PC-9 (cell line): ENCODE measurements at regions not wholly inside any gene's neighbourhood (a gene's known extent, or its start where the extent isn't known, plus 50 kb on each side); places are given as distances from the start of the nearest gene placed in this dataset.
"Not testable (repeated sequence)": the region's sequence is repeated elsewhere in the genome, so short reads cannot be mapped to it uniquely, and the experiment has no call there.

Source experiments
- BruUV-seq: library from RNA; stranded (reverse); fragments of 400-500 nt; replicated peaks from 2 replicates; lab custom pipeline; 2021; lab: Mats Ljungman, UMichigan
- CTCF ChIA-PET: fragments of 300-600 bp; sonication (Branson Sonifier 250); formaldehyde crosslinking; loops from one replicate; lab custom pipeline; 2022; ENCODE audit warnings: antibody characterized with exemption; lab: Charles Lee
- POLR2A ChIA-PET: fragments of 300-600 bp; sonication (Branson Sonifier 250); formaldehyde crosslinking; loops from one replicate; lab custom pipeline; 2022; ENCODE audit warnings: antibody characterized with exemption; ENCODE audit not compliant: unreplicated experiment; lab: Charles Lee
- DNase-seq, 2 experiments: peaks; one replicate each; pipeline versions ENCODE4 v3.0.0 to v3.0.0-alpha.2; 2015 to 2022; ENCODE audit warnings: mixed read lengths in 1 of 2
- H2AFZ ChIP-seq: fragments of 200-600 bp; sonication (generic); 2 replicates; pipeline ENCODE4 v1.8.1; 2017; ENCODE audit warnings: antibody characterized with exemption
- H3F3A ChIP-seq: fragments of 200-600 bp; sonication (generic); 2 replicates; pipeline ENCODE4 v1.8.1; 2017; ENCODE audit warnings: antibody characterized with exemption, mild to moderate bottlenecking, low read depth; ENCODE audit not compliant: insufficient read depth
- H3K27ac ChIP-seq: fragments of 200-600 bp; sonication (generic); 2 replicates; pipeline ENCODE4 v1.6.1; 2016; ENCODE audit warnings: mixed run types
- H3K27me3 ChIP-seq: fragments of 200-600 bp; sonication (generic); 2 replicates; pipeline ENCODE4 v1.6.1; 2016; ENCODE audit warnings: low read depth, mixed run types; ENCODE audit not compliant: insufficient read depth
- H3K36me3 ChIP-seq: fragments of 200-600 bp; sonication (generic); 2 replicates; pipeline ENCODE4 v1.6.1; 2016; ENCODE audit warnings: low read depth, mixed run types
- H3K4me1 ChIP-seq: fragments of 200-600 bp; sonication (generic); replicated peaks from 2 replicates; pipeline ENCODE4 v1.6.1; 2016; ENCODE audit warnings: mixed run types; ENCODE audit not compliant: insufficient read depth
- H3K4me2 ChIP-seq: fragments of 200-600 bp; sonication (generic); 2 replicates; pipeline ENCODE4 v1.6.1; 2017; ENCODE audit warnings: mixed run types
- H3K4me3 ChIP-seq: fragments of 200-600 bp; sonication (generic); 2 replicates; pipeline ENCODE4 v1.6.1; 2016; ENCODE audit warnings: mixed run types
- H3K79me2 ChIP-seq: fragments of 200-600 bp; sonication (generic); 2 replicates; pipeline ENCODE4 v1.6.1; 2017; ENCODE audit warnings: low read depth, mixed run types
- H3K9me2 ChIP-seq: fragments of 200-600 bp; sonication (generic); 2 replicates; pipeline ENCODE4 v1.8.1; 2017; ENCODE audit warnings: mild to moderate bottlenecking; ENCODE audit not compliant: insufficient read depth
- H3K9me3 ChIP-seq: fragments of 200-600 bp; sonication (generic); 2 replicates; pipeline ENCODE4 v1.8.1; 2016; ENCODE audit warnings: low read depth; ENCODE audit not compliant: insufficient read depth
- H4K20me1 ChIP-seq: fragments of 200-600 bp; sonication (generic); 2 replicates; pipeline ENCODE4 v1.8.1; 2017; ENCODE audit not compliant: insufficient read depth
- EZH2 ChIP-seq: fragments of 200-600 bp; sonication (generic); IDR thresholded peaks from 2 replicates; pipeline ENCODE4 v1.8.0; 2017; ENCODE audit warnings: antibody characterized with exemption, low read depth
- intact Hi-C: fragments of 100-400 bp; cut with micrococcal nuclease; formaldehyde crosslinking; loops from one replicate; pipeline ENCODE4 v1.10.0; 2022; ENCODE audit not compliant: unreplicated experiment
- TF ChIP-seq, protein P1 (sequence below): fragments of 200-600 bp; sonication (generic); conservative IDR thresholded peaks from 2 replicates; pipeline ENCODE4 v1.6.1; 2017; ENCODE audit warnings: mixed run types, antibody characterized with exemption, mild to moderate bottlenecking, moderate library complexity

DNA sequence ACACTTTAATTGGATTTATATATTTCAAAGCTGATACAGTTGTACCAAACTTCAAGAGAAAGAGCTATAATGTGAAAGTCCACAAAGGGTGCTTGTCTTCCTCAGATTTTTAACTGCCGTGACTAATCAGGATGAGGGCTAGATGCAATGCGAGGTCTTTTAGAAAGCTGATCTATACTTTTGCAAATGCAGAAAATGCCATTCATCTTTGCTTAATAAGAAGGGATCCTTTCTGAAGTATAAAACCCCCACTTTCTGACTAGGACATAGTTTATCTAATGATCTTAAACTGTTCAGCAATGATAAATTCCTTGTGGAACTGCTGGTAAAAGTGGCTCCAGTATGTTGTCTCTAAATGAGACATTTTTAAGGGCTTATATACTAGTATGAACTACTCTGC is 102.7 kb upstream of the NGF start:
- POLR2A ChIA-PET, result no interaction called here
- no peak overlapping the region for H3K4me3 ChIP-seq
- H3K27ac ChIP-seq, result no peak overlapping the region
- H3K4me2 ChIP-seq, result no peak overlapping the region
- H3F3A ChIP-seq, result no peaks in the 10 kb centered on the region
- no peaks in the 10 kb centered on the region for H3K36me3 ChIP-seq
- H2AFZ ChIP-seq, result no peak overlapping the region
- H3K9me3 ChIP-seq, result no peaks in the 10 kb centered on the region
- no peak for TF ChIP-seq EZH2
- TF ChIP-seq, protein P1, sequence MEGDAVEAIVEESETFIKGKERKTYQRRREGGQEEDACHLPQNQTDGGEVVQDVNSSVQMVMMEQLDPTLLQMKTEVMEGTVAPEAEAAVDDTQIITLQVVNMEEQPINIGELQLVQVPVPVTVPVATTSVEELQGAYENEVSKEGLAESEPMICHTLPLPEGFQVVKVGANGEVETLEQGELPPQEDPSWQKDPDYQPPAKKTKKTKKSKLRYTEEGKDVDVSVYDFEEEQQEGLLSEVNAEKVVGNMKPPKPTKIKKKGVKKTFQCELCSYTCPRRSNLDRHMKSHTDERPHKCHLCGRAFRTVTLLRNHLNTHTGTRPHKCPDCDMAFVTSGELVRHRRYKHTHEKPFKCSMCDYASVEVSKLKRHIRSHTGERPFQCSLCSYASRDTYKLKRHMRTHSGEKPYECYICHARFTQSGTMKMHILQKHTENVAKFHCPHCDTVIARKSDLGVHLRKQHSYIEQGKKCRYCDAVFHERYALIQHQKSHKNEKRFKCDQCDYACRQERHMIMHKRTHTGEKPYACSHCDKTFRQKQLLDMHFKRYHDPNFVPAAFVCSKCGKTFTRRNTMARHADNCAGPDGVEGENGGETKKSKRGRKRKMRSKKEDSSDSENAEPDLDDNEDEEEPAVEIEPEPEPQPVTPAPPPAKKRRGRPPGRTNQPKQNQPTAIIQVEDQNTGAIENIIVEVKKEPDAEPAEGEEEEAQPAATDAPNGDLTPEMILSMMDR, result no peak
- no peaks in the 10 kb centered on the region for H3K9me2 ChIP-seq
- DNase-seq, result no peak
- BruUV-seq, result no TSS peak
- intact Hi-C loops, result no loop called here
- CTCF ChIA-PET, result no interaction called here
- H4K20me1 ChIP-seq, result no peaks in the 10 kb centered on the region
- no peaks in the 10 kb centered on the region for H3K27me3 ChIP-seq
- no peaks in the 10 kb centered on the region for H3K79me2 ChIP-seq
- H3K4me1 ChIP-seq, result peaks cover 4% of the 10 kb centered on the region; the same call in 1 of the 2 replicates

DNA sequence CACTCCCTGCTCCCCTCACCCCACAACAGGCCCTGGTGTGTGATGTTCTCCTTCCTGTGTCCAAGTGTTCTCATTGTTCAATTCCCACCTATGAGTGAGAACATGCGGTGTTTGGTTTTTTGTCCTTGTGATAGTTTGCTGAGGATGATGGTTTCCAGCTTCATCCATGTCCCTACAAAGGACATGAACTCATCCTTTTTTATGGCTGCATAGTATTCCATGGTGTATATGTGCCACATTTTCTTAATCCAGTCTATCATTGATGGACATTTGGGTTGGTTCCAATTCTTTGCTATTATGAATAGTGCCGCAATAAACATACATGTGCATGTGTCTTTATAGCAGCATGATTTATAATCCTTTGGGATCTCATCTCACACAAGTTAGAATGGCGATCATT is 101.5 kb upstream of the NGF start:
- H3K9me2 ChIP-seq, H3K9me3 ChIP-seq, BruUV-seq, H3K4me1 ChIP-seq, H3K27me3 ChIP-seq, H3K4me2 ChIP-seq, DNase-seq, H4K20me1 ChIP-seq, H3K79me2 ChIP-seq, intact Hi-C loops, POLR2A ChIA-PET, H3K4me3 ChIP-seq, H3K36me3 ChIP-seq, CTCF ChIA-PET, H2AFZ ChIP-seq, H3F3A ChIP-seq, H3K27ac ChIP-seq: not testable (repeated sequence)

DNA sequence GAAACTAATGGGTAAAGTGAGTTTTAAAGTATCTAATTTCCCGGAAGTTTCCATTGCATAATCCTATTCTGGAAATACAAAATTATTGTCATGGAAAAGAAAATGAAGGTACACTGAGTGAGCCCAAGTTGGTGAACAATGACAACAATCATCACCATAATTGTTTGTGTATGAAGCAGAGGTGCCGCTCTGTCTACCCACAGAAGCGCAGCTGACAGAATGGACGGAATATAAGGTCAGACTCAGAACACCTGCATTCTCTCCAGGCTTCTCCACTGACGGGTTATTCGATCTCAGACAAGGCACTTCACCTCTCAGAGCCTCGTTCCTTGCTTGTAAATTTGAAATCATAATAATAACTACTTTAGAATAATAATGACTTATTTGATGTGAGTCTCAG is 99.1 kb upstream of the NGF start:
- Histone ChIP-seq H3K27ac (no peak overlapping the region), H4K20me1 (no peaks in the 10 kb centered on the region), H2AFZ (no peak overlapping the region), H3K79me2 (no peaks in the 10 kb centered on the region), H3K9me2 (no peaks in the 10 kb centered on the region), H3K4me3 (no peak overlapping the region), H3K27me3 (no peaks in the 10 kb centered on the region), H3F3A (no peaks in the 10 kb centered on the region; the same call in 1 of the 2 replicates), H3K9me3 (no peaks in the 10 kb centered on the region), H3K4me2 (no peak overlapping the region), H3K4me1 (peaks cover 10% of the 10 kb centered on the region), H3K36me3 (no peaks in the 10 kb centered on the region)
- ChIA-PET CTCF (no interaction called here), POLR2A (interaction anchor here (0.6 kb wide), 1 partner anchor 1399 kb away, joined by 4 read pairs; no protein-coding TSS in a partner anchor)
- no peak for DNase-seq
- TF ChIP-seq EZH2, result no peak
- TF ChIP-seq, protein P1, result no peak
- intact Hi-C loops, result no loop called here
- BruUV-seq, result no TSS peak

DNA sequence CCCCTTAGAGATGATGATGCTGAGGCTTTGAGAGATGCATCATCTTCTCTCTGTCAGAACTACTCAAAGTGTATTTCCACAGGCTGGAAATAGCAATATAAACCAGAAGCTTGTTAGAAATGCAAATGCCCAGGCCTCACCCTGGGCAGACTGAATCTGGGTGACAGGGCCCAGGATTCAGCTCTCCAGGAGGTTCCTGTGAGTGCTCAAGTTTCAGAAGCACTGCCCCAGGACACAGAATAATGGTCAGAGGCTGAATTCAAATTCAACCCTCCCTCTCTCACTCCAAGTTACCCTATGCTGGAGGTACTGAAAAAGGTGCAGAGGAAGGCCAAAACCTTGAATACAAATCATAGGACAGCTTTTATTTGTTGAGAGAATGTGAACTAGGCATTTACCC is 98.5 kb upstream of the NGF start:
- ChIA-PET CTCF (no interaction called here), POLR2A (no interaction called here)
- H4K20me1 ChIP-seq, result no peaks in the 10 kb centered on the region
- H3F3A ChIP-seq, result peaks cover 2% of the 10 kb centered on the region; the same call in 1 of the 2 replicates
- peaks cover 16% of the 10 kb centered on the region for H3K4me1 ChIP-seq
- no peak for DNase-seq
- no peaks in the 10 kb centered on the region for H3K27me3 ChIP-seq
- no peak overlapping the region for H2AFZ ChIP-seq
- intact Hi-C loops, result no loop called here
- H3K9me2 ChIP-seq, result no peaks in the 10 kb centered on the region
- no peak overlapping the region for H3K27ac ChIP-seq
- H3K36me3 ChIP-seq, result no peaks in the 10 kb centered on the region
- H3K4me2 ChIP-seq, result no peak overlapping the region
- no peaks in the 10 kb centered on the region for H3K9me3 ChIP-seq
- TF ChIP-seq, protein P1, result no peak
- H3K4me3 ChIP-seq, result no peak overlapping the region
- no peaks in the 10 kb centered on the region for H3K79me2 ChIP-seq
- BruUV-seq, result no TSS peak
